ENCODE measurements at regions not wholly inside any gene's neighbourhood (a gene's known extent, or its start where the extent isn't known, plus 50 kb on each side); places are given as distances from the start of the nearest gene placed in this dataset.
"Not testable (repeated sequence)": the region's sequence is repeated elsewhere in the genome, so short reads cannot be mapped to it uniquely, and the experiment has no call there.

GRCh38 chr7:113304104-113304503, 185.8 kb upstream of the SMIM30 start:
- Histone ChIP-seq H2AFZ (ENCODE audit: low read depth, low read length) (no peak overlapping the region), H3K36me3 (ENCODE audit: insufficient read depth, low read length) (no peaks in the 10 kb centered on the region), H3K4me1 (ENCODE audit: insufficient read depth, low read length) (peaks cover 3% of the 10 kb centered on the region), H3K4me3 (ENCODE audit: low read length) (no peak overlapping the region), H3K9me3 (ENCODE audit: low read length) (no peaks in the 10 kb centered on the region), H3K27me3 (ENCODE audit: insufficient read depth, low read length) (no peaks in the 10 kb centered on the region)

DNA sequence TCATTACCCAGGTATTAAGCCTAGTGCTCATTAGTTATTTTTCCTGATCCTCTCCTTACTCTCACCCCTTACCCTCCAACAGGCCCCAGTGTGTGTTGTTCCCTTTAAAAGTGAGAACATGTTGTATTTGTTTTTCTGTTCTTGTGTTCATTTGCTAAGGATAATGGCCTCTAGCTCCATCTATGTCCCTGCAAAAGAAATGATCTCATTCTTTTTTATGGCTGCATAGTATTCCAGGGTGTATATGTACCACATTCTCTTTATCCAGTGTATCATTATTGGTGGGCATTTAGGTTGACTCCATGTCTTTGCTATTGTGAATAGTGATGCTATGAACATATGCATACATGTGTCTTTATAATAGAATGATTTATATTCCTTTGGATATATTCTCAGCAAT, 185.0 kb upstream of the SMIM30 start:
- H3K4me1 ChIP-seq (ENCODE audit: insufficient read depth, low read length); H2AFZ ChIP-seq (ENCODE audit: low read depth, low read length); H3K4me3 ChIP-seq (ENCODE audit: low read length); H3K36me3 ChIP-seq (ENCODE audit: insufficient read depth, low read length); H3K27me3 ChIP-seq (ENCODE audit: insufficient read depth, low read length); H3K9me3 ChIP-seq (ENCODE audit: low read length): not testable (repeated sequence)

DNA sequence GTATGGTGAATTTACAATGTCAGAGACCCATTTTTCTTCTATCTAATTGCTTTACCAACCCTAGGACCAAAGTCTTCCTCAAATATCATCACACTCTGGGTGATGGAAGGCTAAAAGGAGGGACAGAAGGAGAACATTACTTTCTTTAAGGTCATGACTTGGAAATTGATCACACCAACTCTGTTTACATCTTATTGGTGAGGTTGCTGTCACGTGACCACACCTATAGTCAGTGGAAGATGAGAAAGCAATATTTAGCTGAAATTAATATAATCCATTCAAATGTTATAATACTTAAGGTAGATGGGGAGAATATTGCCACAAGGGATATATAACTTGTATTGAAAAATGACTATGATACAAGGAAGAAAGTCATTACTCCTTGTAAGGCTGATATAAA, 183.6 kb upstream of the SMIM30 start:
- Histone ChIP-seq H3K4me1 (ENCODE audit: insufficient read depth, low read length) (no peaks in the 10 kb centered on the region), H3K27me3 (ENCODE audit: insufficient read depth, low read length) (no peaks in the 10 kb centered on the region), H3K36me3 (ENCODE audit: insufficient read depth, low read length) (no peaks in the 10 kb centered on the region), H3K4me3 (ENCODE audit: low read length) (no peak overlapping the region), H3K9me3 (ENCODE audit: low read length) (no peaks in the 10 kb centered on the region), H2AFZ (ENCODE audit: low read depth, low read length) (no peak overlapping the region)

- Histone ChIP-seq H3K36me3 (ENCODE audit: insufficient read depth, low read length) (no peaks in the 10 kb centered on the region), H3K4me1 (ENCODE audit: insufficient read depth, low read length) (no peaks in the 10 kb centered on the region), H3K4me3 (ENCODE audit: low read length) (no peak overlapping the region), H3K9me3 (ENCODE audit: low read length) (no peaks in the 10 kb centered on the region), H3K27me3 (ENCODE audit: insufficient read depth, low read length) (no peaks in the 10 kb centered on the region), H2AFZ (ENCODE audit: low read depth, low read length) (no peak overlapping the region)
These were observed 182.8 kb upstream of the SMIM30 start for GRCh38 chr7:113301141-113301540.

DNA sequence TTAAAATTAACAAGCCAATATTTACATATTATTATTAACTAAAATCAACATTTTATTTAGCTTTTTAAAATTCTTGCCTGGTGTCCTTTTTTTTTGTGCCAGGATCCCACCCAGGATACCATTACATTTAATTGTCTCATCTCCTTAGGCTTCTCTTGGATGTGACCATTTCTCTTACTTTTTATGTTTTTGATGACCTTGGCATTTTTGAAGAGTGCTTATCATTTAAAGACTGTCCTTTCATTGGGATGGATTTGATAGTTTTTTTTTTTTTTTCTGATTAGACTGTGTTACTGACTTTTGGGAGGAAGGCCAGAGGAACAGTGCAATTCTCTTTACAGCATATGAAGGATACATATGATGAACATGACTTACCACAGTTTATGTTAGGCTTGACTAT, 181.4 kb upstream of the SMIM30 start:
- H3K9me3 ChIP-seq (ENCODE audit: low read length) = no peaks in the 10 kb centered on the region
- H3K4me1 ChIP-seq (ENCODE audit: insufficient read depth, low read length) = no peaks in the 10 kb centered on the region
- no peak overlapping the region for H3K4me3 ChIP-seq (ENCODE audit: low read length)
- H3K36me3 ChIP-seq (ENCODE audit: insufficient read depth, low read length) = no peaks in the 10 kb centered on the region
- no peaks in the 10 kb centered on the region for H3K27me3 ChIP-seq (ENCODE audit: insufficient read depth, low read length)
- H2AFZ ChIP-seq (ENCODE audit: low read depth, low read length) = no peak overlapping the region

DNA sequence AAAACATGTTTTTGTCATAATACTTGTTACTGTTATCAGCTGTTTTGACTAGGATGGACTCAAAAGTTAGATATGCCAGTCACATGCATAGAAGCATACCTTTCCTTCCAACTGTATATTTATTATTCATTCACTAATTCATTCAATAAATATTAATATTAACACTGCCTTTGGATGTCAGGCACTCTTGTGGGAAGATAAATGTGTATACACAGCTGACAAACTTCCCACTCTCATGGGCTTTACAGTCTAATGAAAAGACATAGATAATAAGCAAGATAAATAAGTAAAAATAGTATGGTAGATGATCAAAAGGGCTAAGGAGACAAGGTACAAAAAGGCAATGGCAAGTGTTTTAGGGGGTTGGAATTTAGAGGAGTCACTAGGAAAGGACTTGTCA, 180.1 kb upstream of the SMIM30 start:
- Histone ChIP-seq H2AFZ (ENCODE audit: low read depth, low read length) (no peak overlapping the region), H3K9me3 (ENCODE audit: low read length) (no peaks in the 10 kb centered on the region), H3K36me3 (ENCODE audit: insufficient read depth, low read length) (no peaks in the 10 kb centered on the region), H3K4me3 (ENCODE audit: low read length) (no peak overlapping the region), H3K4me1 (ENCODE audit: insufficient read depth, low read length) (no peaks in the 10 kb centered on the region), H3K27me3 (ENCODE audit: insufficient read depth, low read length) (no peaks in the 10 kb centered on the region)

GRCh38 chr7:113294750-113295149, 176.4 kb upstream of the SMIM30 start:
- Histone ChIP-seq H3K36me3 (ENCODE audit: insufficient read depth, low read length) (no peaks in the 10 kb centered on the region), H3K27me3 (ENCODE audit: insufficient read depth, low read length) (no peaks in the 10 kb centered on the region), H3K9me3 (ENCODE audit: low read length) (no peaks in the 10 kb centered on the region)

GRCh38 chr7:113292105-113292504, 173.8 kb upstream of the SMIM30 start:
- Histone ChIP-seq H3K9me3 (ENCODE audit: low read length) (no peaks in the 10 kb centered on the region), H3K4me3 (ENCODE audit: low read length) (no peak overlapping the region)

More at GRCh38 chr7:113294750-113295149, 176.4 kb upstream of the SMIM30 start:
- Histone ChIP-seq H3K4me1 (ENCODE audit: insufficient read depth, low read length) (no peaks in the 10 kb centered on the region), H3K4me3 (ENCODE audit: low read length) (no peak overlapping the region), H2AFZ (ENCODE audit: low read depth, low read length) (no peak overlapping the region)

DNA sequence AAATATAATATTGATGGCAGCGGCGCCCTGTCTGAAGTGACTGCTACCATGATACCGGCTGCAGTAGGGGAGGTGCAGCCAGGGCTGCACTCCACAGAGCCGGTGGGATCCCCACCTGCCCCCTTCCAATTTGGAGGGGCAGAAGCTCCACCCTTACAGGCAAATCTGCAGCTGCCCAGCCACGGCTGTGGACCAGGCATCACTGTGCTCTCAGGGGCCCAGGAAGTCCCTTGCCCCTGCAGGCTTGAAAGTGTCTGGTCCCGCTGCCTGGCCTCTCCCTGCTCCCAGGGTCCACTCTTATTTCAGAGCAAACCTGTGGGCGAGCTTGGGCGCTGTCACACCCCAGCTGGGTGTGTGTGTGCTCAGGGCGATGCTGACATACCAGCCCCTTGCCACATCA, 172.7 kb upstream of the SMIM30 start:
- no peaks in the 10 kb centered on the region for H3K27me3 ChIP-seq (ENCODE audit: insufficient read depth, low read length)
- no peaks in the 10 kb centered on the region for H3K4me1 ChIP-seq (ENCODE audit: insufficient read depth, low read length)
- H3K36me3 ChIP-seq (ENCODE audit: insufficient read depth, low read length) = no peaks in the 10 kb centered on the region
- H2AFZ ChIP-seq (ENCODE audit: low read depth, low read length) = no peak overlapping the region
- no peaks in the 10 kb centered on the region for H3K9me3 ChIP-seq (ENCODE audit: low read length)
- no peak overlapping the region for H3K4me3 ChIP-seq (ENCODE audit: low read length)

More at GRCh38 chr7:113292105-113292504, 173.8 kb upstream of the SMIM30 start:
- H2AFZ ChIP-seq (ENCODE audit: low read depth, low read length) = no peak overlapping the region
- H3K36me3 ChIP-seq (ENCODE audit: insufficient read depth, low read length) = no peaks in the 10 kb centered on the region
- H3K27me3 ChIP-seq (ENCODE audit: insufficient read depth, low read length) = no peaks in the 10 kb centered on the region
- H3K4me1 ChIP-seq (ENCODE audit: insufficient read depth, low read length) = no peaks in the 10 kb centered on the region

DNA sequence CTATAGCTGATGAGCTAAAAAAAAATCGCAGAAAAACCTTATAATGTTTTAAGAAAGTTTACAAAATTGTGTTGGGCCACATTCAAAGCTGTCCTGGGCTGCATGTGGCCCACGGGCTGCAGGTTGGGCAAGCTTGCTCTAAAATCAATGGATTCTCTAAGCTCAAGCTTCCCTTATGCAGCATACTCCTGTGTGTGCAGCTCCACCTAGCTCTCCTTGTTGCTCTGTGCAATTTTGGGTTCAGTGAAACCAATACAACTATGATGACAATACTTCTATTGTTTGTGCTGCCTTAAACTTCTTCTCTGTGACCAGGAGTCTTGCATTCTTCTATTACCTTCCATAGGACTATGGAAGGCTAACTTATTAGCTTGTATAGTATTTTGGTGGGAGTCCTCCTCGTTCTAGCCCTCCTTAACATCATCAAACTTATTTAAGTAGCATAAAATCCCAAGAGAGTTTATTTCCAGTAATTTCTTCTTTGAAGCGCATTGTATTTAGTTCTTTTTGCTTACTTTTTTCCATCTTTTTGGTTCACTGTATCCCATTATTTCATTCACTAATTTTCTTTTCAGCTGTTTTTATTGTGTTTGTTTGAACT, 170.9 kb upstream of the SMIM30 start:
- no peaks in the 10 kb centered on the region for H3K4me1 ChIP-seq (ENCODE audit: insufficient read depth, low read length)
- no peak overlapping the region for H2AFZ ChIP-seq (ENCODE audit: low read depth, low read length)
- H3K9me3 ChIP-seq (ENCODE audit: low read length) = no peaks in the 10 kb centered on the region
- no peaks in the 10 kb centered on the region for H3K27me3 ChIP-seq (ENCODE audit: insufficient read depth, low read length)
- H3K36me3 ChIP-seq (ENCODE audit: insufficient read depth, low read length) = no peaks in the 10 kb centered on the region
- no peak overlapping the region for H3K4me3 ChIP-seq (ENCODE audit: low read length)

GRCh38 chr7:113285411-113285810, 167.1 kb upstream of the SMIM30 start:
- H3K4me1 ChIP-seq (ENCODE audit: insufficient read depth, low read length) = no peaks in the 10 kb centered on the region
- H2AFZ ChIP-seq (ENCODE audit: low read depth, low read length) = no peak overlapping the region
- no peak overlapping the region for H3K4me3 ChIP-seq (ENCODE audit: low read length)
- no peaks in the 10 kb centered on the region for H3K9me3 ChIP-seq (ENCODE audit: low read length)
- H3K36me3 ChIP-seq (ENCODE audit: insufficient read depth, low read length) = no peaks in the 10 kb centered on the region
- H3K27me3 ChIP-seq (ENCODE audit: insufficient read depth, low read length) = no peaks in the 10 kb centered on the region

DNA sequence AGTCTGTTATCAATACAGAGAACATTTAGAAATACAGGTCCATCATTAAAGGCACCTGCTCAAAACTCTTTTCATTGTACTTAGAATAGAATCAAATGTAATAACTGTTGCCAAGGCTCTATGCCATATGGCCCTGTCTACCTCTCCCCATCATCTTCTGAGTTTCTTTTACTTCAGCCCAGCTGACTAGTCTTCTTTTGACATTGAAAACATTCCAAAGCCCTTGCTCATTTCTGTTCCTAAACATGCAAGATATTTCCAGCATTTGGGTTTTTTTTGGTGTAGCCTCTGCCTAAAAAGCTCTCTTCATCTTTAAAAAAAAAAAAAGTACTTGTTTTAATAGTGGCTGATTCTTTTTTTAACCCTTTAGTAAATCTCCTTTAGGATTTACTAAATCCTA, 165.5 kb upstream of the SMIM30 start:
- Histone ChIP-seq H2AFZ (ENCODE audit: low read depth, low read length) (no peak overlapping the region), H3K4me3 (ENCODE audit: low read length) (no peak overlapping the region), H3K9me3 (ENCODE audit: low read length) (no peaks in the 10 kb centered on the region), H3K27me3 (ENCODE audit: insufficient read depth, low read length) (no peaks in the 10 kb centered on the region), H3K36me3 (ENCODE audit: insufficient read depth, low read length) (no peaks in the 10 kb centered on the region), H3K4me1 (ENCODE audit: insufficient read depth, low read length) (no peaks in the 10 kb centered on the region)

GRCh38 chr7:113282875-113283274, 164.5 kb upstream of the SMIM30 start:
- Histone ChIP-seq H3K4me1 (ENCODE audit: insufficient read depth, low read length) (no peaks in the 10 kb centered on the region), H3K9me3 (ENCODE audit: low read length) (no peaks in the 10 kb centered on the region), H3K4me3 (ENCODE audit: low read length) (no peak overlapping the region), H3K36me3 (ENCODE audit: insufficient read depth, low read length) (no peaks in the 10 kb centered on the region), H2AFZ (ENCODE audit: low read depth, low read length) (no peak overlapping the region), H3K27me3 (ENCODE audit: insufficient read depth, low read length) (no peaks in the 10 kb centered on the region)

- no peak overlapping the region for H3K4me3 ChIP-seq (ENCODE audit: low read length)
- H3K9me3 ChIP-seq (ENCODE audit: low read length) = no peaks in the 10 kb centered on the region
- H3K4me1 ChIP-seq (ENCODE audit: insufficient read depth, low read length) = no peaks in the 10 kb centered on the region
- H3K36me3 ChIP-seq (ENCODE audit: insufficient read depth, low read length) = no peaks in the 10 kb centered on the region
- no peaks in the 10 kb centered on the region for H3K27me3 ChIP-seq (ENCODE audit: insufficient read depth, low read length)
- no peak overlapping the region for H2AFZ ChIP-seq (ENCODE audit: low read depth, low read length)
These were observed 162.9 kb upstream of the SMIM30 start for GRCh38 chr7:113281223-113281622.
